CD1c-positive myeloid dendritic cell (primary cell): ENCODE measurements at regions not wholly inside any gene's neighbourhood (a gene's known extent, or its start where the extent isn't known, plus 50 kb on each side); places are given as distances from the start of the nearest gene placed in this dataset.

Experiments used
- DNase-seq: peaks from one replicate; pipeline ENCODE4 v3.0.0-alpha.2; 2016; ENCODE audit errors: extremely low spot score

DNA sequence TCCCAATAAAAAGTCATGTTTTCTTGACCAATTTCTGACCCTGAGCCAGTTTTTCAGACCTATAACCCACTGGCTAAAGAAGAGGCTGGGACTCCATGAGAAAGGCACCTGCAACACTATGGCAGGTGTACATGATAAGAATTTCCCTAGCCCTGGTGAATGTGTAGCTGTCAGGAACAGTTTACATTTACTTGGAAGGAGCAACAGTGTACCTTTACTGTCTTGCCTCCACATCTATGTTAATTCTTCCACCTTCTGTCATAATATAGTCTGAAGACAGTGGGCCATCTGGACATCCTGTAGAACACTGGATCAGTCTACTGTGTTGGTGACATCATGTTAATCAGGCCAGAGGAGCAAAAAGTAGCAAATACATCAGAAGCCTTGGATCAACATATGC, 72.1 kb upstream of the CD82 start:
- DNase-seq: no peak

DNA sequence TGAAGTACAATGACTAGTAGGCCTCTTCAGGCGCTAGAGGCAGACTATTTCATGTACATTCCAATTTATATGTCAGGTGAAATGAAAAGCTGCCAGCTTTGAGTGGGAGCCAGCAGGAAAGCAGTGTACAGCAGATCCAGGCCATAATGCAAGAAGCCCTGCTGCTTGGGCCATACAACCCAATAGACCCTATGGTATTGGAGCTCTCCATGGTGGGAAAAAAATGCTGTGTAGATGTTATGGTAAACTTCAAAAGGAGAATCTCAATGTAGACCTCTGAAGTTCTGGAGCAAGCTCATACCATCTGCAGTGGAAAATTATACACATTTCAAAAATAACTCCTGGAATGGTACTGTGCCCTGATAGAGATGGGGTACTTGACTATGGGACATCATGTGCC, 71.5 kb upstream of the CD82 start:
- no peak for DNase-seq

DNA sequence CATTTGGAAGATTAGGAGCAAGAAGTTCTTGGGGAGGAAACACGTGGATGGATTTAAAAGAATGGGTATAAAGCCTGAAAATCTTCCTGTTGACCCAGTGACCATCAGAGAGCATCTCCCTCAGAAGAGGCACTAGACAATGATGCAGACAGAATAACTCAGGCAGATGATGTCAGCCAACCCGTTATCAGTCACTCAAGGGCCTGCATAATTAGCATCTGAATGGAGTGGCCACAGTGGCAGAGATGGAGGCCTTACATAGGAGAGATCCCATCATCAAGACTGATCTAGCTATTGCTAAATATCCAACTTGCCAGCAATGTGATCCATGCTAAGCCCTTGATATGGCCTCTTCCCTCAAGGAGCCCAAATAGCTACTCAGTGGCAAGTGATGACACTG, 70.7 kb upstream of the CD82 start:
- no peak for DNase-seq

DNA sequence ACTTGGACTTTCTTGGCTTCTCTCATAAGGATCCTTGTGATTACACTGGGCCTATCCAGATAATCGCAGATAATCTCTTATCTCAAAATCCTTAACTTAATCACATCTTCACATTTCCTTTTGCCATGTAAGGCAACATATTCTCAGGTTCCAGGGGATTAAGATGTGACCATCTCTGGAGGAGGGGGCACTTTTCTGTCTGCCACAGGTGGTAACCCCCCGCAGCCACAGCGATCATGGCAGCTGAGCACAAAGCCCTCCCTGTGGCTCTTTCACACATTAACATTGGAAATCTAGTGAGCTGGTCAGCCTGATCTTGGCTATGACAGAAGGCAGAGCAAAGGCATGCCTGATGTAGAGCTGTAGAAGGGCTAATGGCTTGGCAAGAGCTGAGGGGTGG, 69.1 kb upstream of the CD82 start:
- DNase-seq: no peak

DNA sequence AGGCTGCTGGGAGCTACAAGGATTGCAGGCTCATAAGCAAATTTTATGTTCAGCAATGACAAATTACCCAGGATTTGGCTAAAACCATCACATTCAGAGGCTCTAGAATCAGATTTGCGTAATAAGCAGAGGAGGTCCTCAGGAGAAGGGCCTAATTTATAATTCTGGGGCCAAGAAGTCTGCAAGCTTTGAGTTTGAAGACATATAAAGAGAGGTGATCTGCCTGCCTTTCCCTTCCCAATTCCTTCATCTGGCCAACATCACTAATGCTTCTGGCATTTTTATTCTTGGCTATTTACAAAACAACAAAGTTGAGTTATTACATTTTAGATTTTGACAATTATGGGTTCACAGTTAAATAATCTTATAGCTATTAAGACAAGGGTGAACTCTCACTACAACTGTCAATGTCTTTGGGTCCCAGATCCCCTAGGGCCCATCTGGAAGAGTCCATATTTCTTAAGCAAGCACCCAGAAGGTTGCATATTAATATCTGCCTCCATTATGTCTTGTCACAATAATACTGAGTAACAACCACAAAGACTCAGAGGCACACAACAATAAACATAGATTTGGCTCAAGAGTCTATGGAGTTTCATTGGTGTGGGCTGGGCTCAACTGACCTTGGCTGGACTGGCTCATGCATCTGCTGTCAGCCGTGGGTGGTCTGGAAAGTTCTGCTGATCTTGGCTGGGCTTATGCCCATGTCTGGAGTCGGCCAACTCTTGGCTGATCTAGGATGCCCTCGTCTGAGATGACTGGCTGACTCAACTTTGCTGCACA, 67.2 kb upstream of the CD82 start:
- DNase-seq: no peak

DNA sequence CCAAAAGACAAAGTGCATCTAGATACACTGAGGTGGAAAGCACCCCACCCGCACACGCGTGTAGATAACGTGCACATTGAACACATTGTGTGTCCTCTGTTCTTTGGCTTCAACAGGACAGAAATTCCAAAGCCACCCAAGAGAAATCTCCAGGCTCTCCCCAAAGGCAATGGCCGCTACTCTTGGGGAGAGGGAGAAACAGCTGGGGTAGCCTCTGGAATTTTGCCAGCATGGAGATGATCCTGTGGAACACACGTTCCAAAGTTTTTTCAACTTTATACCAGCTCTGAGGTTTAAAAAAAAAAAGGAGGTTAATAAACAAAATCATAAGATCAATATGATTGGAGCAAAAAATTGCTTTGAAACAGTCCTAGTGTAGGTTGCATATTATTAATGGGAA, 63.0 kb upstream of the CD82 start:
- DNase-seq: no peak

DNA sequence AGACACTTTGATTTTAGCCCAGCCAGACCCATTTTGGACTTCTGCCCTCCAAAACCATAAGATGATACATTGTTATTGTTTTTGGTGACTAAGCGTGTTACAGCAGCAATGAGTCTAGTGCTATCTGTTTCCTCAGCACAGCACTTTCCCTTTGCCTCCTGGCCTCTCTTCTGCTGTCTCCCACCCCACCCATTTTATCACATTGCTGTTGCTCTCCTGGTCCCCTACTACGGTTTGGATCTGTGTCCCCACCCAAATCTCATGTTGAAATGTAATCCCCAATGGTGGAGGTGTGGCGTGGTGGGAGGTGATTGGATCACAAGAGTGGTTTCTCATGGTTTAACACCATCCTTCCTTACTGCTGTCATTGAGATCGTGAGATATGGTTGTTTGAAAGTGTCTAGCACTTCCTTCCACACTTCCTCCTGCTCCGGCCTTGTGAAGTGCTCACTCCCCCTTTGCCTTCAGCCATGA, 59.8 kb upstream of the CD82 start:
- no peak for DNase-seq

DNA sequence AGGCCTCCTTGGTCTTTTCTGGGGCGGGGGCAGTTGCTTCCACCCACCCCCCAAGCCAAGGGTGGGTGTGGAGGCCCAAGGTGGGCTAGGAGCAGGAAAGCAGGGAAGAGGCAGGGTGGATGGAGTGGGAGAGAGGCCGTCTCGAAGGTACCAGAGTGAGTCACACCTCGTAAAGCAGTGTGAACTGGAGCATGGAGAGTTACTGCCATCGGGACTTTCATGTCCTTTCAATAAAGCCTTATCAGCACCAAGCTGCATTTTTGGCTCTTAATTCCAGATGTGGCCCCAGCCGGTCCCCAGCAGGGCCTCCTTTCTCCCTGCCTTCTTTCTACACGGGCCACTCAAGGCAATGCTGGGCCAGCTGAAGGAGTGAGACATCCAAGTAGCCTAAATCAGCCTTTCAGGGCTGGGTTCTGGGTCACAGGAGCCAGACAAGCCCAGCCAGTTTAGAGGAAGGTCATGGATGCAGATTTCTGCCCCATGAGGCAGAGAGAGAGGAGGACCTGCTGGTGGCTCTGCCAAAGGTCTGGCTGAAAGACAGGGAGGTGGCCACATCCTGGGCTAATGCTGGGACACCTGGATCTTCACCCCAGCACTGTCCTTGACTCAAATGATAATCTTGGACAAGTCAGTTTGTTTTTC, 59.0 kb upstream of the CD82 start:
- DNase-seq: no peak

DNA sequence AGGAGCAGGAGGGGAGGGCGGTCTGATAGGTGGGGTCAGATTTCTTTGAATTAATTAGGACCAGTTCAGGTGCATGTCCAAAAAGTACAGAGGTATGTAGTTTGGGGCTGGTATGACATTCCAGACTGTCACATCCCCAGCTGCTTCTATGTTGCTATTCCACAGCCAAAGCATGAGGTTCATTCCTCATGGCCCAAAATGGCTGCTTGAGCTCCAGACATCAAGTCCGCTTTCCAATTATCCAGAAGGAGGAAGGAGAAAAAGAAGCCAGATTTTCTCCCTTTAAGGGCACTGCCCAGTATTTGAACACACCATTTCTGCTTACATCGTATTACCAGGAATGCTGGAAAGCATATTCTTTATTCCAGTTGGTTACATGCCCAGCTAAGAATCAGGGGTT, 58.0 kb upstream of the CD82 start:
- DNase-seq: no peak

DNA sequence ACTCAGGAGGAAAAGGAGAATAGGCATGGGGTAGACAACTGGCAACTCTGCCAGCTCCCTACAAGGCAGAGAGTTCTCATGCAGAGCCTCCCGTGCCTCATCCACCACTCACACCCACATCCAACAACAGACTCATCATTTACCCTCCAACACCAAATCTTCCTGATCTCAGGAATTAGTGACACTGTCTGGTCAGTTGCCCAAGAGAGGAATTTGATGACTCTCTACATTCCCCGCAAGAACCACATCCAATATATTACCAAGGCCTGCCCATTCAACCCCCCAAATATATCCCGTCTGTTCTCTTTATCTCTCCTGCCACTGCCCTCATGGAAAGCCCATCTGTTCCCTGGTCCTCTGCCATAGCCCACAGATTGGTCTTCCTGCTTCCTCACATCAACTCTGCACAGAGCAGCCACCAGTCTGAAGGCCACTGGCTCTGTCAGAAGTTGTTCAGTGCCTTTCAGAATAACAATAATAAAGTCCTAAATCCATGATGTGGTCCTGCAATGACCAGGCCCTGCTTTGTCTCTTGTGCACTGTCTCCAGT, 57.5 kb upstream of the CD82 start:
- no peak for DNase-seq

DNA sequence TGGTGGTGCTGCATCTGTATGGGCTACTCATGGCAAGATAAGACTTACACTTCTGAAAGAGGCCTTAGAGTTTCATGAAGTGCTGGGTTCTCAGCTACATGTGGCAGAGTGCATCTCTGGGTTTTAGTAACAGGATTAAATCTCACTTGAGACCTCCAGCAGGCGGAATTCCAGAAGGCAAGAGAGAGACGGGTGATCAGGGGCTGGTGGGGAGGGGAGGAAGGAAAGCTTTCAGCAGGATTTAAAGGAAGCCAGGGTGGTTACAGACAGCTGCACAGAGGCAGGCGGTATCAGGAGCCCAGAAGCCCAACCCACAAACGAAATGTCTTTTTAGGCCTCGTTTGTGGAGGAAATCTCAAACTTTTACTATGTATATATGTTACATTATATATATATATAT, 56.2 kb upstream of the CD82 start:
- no peak for DNase-seq

DNA sequence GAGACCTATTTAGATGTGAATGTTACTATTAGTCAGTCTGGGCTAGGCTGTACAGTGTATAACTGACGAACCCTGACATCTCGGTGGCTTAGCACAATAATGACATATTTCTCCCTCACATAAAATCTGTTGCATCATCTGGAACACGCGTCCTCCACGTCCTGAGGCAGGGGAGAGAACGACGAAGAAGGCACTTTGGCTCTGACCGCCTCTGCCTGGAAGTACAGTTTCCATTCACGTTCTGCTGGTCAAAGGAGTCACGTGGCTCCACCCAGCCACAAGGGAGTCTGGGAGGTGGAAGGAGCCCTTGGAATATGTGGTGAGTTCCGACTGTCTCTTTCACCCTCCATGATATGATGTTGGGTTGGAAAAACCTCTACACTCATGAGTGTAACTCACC, 55.1 kb upstream of the CD82 start:
- no peak for DNase-seq

DNA sequence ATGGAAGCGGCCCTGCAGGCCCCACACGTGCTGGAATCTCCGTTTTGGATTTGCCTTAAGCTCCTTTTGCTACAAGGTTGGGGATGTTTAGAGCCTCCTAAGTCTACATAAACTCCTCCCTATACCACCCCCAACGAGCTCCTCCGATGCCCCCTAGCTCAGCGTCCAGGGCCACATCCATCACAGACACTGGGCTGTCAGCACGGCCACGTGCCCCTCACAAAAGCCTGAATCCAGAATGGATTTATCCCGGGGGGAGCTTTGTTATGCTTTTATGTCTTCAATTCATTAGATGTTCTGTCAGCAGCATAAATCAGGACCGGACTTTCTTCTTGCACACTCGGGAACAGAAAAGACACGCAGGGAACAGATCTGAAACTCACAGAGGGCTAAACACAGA, 52.6 kb upstream of the CD82 start:
- no peak for DNase-seq

DNA sequence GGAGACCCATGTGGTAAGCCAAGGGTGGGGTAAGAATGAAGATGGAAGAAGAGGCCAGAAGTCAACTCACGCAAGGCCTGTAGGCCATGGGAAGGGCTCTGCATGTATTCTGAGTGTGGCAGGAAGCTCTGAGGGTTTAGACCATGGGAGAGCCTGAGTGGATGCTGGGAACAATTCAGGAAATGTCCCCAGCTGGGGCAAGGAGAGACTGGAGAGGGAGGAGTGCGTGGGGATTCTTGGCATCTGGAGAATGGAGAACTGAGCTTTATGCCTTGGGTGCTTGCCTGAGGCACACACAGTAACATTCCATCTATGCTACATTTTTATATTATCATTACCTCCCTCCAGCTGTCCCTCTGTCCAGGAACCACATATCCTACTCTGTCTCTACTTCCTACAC, 50.4 kb upstream of the CD82 start:
- no peak for DNase-seq
